ENCODE measurements at regions not wholly inside any gene's neighbourhood (a gene's known extent, or its start where the extent isn't known, plus 50 kb on each side); places are given as distances from the start of the nearest gene placed in this dataset.

GRCh38 chr2:18243816-18244215, 316.6 kb downstream of the RDH14 start:
- no peak for DNase-seq

GRCh38 chr2:18242716-18243115, 317.7 kb downstream of the RDH14 start:
- DNase-seq = no peak

- DNase-seq = no peak
Observed at GRCh38 chr2:18238209-18238608, 322.2 kb downstream of the RDH14 start.

GRCh38 chr2:18237298-18237697, 323.2 kb downstream of the RDH14 start:
- DNase-seq = no peak

GRCh38 chr2:18232731-18233438, 327.6 kb downstream of the RDH14 start:
- no peak for DNase-seq

GRCh38 chr2:18230668-18231067, 329.8 kb downstream of the RDH14 start:
- DNase-seq = no peak

GRCh38 chr2:18219676-18220075, 340.8 kb downstream of the RDH14 start:
- no peak for DNase-seq

- DNase-seq = no peak
Observed at GRCh38 chr2:18218160-18218933, 339.9 kb downstream of the KCNS3 start.

- DNase-seq = no peak
Observed at GRCh38 chr2:18214936-18215335, 336.5 kb downstream of the KCNS3 start.

- DNase-seq = no peak
Observed at GRCh38 chr2:18213986-18214385, 335.5 kb downstream of the KCNS3 start.

GRCh38 chr2:18209934-18210639, 331.6 kb downstream of the KCNS3 start:
- no peak for DNase-seq

GRCh38 chr2:18208956-18209355, 330.5 kb downstream of the KCNS3 start:
- DNase-seq = no peak

GRCh38 chr2:18200771-18201170, 322.3 kb downstream of the KCNS3 start:
- DNase-seq = no peak

- no peak for DNase-seq
Observed at GRCh38 chr2:18198677-18199076, 320.2 kb downstream of the KCNS3 start.

GRCh38 chr2:18194161-18194560, 315.7 kb downstream of the KCNS3 start:
- DNase-seq = no peak

- DNase-seq = no peak
Observed at GRCh38 chr2:18186816-18187613, 308.5 kb downstream of the KCNS3 start.

GRCh38 chr2:18182861-18183260, 304.4 kb downstream of the KCNS3 start:
- DNase-seq = no peak

- DNase-seq = no peak
Observed at GRCh38 chr2:18180912-18181311, 302.4 kb downstream of the KCNS3 start.

GRCh38 chr2:18180031-18180610, 301.7 kb downstream of the KCNS3 start:
- no peak for DNase-seq

GRCh38 chr2:18178736-18179349, 300.4 kb downstream of the KCNS3 start:
- peak; percentile 41 for DNase-seq

GRCh38 chr2:18176679-18177215, 298.3 kb downstream of the KCNS3 start:
- DNase-seq = no peak

- no peak for DNase-seq
Observed at GRCh38 chr2:18172607-18173006, 294.1 kb downstream of the KCNS3 start.

Data from CD4-positive, alpha-beta T cell treated with Interleukin-4 for 4 hours (primary cell).